NT2/D1 (cell line): ENCODE measurements at regions not wholly inside any gene's neighbourhood (a gene's known extent, or its start where the extent isn't known, plus 50 kb on each side); places are given as distances from the start of the nearest gene placed in this dataset.

ENCODE experiments used
- YY1 ChIP-seq: IDR thresholded peaks from 2 replicates; pipeline ENCODE4 v1.6.1; 2011; ENCODE audit not compliant: insufficient read length, insufficient read depth
- ZNF274 ChIP-seq: IDR thresholded peaks from 2 replicates; pipeline ENCODE4 v1.6.1; 2011; ENCODE audit warnings: mild to moderate bottlenecking, low read depth, low read length

DNA sequence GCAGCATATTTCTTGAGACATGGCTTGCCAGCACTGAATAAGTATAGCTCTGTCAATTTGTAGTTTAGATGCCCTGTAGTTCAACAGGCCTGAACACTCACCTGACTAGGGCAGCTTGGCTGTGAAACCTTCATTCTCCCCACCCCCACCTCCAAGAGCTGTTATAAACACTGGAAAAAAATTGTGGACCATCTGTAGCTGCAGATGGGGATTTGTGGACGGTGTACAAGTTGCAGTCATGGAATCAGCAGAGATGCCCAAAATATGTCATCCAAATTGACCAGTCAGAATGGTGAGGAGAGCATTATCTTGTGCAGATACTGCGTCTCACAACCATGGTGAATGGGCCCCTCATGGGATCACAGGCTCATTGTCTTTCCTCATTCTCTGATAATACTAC is 76.2 kb upstream of the PAQR3 start:
- TF ChIP-seq ZNF274 (no peak), YY1 (no peak)
